ENCODE measurements at regions not wholly inside any gene's neighbourhood (a gene's known extent, or its start where the extent isn't known, plus 50 kb on each side); places are given as distances from the start of the nearest gene placed in this dataset.

DNA sequence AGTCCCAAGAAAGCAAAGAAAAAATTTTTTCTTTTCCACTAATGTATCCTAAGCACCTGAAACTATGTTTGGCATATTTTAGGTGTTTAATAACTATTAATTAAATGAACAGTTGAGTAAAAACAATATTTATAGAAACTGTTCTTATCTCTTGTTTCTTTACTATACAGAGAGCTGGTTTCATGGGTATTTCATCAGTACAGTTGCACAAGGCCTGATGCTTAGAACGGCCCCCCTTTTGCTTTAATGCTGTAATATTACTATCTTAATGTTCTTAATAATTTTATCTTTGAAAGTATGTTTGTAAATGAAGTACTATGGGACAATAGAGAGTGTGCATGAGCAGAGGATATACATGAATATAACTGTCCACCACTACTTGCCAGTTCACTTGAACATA, 479.1 kb upstream of the SLIT2 start:
- TF ChIP-seq ZNF333 (CRISPR knock-in tag; IDR thresholded peaks at IDR 0.05; ENCODE audit: borderline replicate concordance), result no peak
- no peak for TF ChIP-seq ZNF75D (CRISPR knock-in tag; IDR thresholded peaks at IDR 0.05; ENCODE audit: borderline replicate concordance)
- no peak for TF ChIP-seq NR3C1 (CRISPR knock-in tag; IDR thresholded peaks at IDR 0.05)
- TF ChIP-seq NFIC (IDR thresholded peaks at IDR 0.05; ENCODE audit: low read length), result no peak
- TF ChIP-seq, protein P1, sequence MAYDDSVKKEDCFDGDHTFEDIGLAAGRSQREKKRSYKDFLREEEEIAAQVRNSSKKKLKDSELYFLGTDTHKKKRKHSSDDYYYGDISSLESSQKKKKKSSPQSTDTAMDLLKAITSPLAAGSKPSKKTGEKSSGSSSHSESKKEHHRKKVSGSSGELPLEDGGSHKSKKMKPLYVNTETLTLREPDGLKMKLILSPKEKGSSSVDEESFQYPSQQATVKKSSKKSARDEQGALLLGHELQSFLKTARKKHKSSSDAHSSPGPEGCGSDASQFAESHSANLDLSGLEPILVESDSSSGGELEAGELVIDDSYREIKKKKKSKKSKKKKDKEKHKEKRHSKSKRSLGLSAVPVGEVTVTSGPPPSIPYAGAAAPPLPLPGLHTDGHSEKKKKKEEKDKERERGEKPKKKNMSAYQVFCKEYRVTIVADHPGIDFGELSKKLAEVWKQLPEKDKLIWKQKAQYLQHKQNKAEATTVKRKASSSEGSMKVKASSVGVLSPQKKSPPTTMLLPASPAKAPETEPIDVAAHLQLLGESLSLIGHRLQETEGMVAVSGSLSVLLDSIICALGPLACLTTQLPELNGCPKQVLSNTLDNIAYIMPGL (CRISPR knock-in tag; IDR thresholded peaks at IDR 0.05; ENCODE audit: borderline replicate concordance in 1 of 2, low read depth in 1 of 2), result no peak
- TF ChIP-seq CBFB (CRISPR knock-in tag; IDR thresholded peaks at IDR 0.05), result no peak
- no peak for TF ChIP-seq ZNF431 (CRISPR knock-in tag; IDR thresholded peaks at IDR 0.05; ENCODE audit: borderline replicate concordance, low read depth)
- TF ChIP-seq, protein P2, sequence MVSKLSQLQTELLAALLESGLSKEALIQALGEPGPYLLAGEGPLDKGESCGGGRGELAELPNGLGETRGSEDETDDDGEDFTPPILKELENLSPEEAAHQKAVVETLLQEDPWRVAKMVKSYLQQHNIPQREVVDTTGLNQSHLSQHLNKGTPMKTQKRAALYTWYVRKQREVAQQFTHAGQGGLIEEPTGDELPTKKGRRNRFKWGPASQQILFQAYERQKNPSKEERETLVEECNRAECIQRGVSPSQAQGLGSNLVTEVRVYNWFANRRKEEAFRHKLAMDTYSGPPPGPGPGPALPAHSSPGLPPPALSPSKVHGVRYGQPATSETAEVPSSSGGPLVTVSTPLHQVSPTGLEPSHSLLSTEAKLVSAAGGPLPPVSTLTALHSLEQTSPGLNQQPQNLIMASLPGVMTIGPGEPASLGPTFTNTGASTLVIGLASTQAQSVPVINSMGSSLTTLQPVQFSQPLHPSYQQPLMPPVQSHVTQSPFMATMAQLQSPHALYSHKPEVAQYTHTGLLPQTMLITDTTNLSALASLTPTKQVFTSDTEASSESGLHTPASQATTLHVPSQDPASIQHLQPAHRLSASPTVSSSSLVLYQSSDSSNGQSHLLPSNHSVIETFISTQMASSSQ (IDR thresholded peaks at IDR 0.05; ENCODE audit: low read depth), result no peak
- TF ChIP-seq, protein P2 (CRISPR knock-in tag; IDR thresholded peaks at IDR 0.05; ENCODE audit: borderline replicate concordance), result no peak
- TF ChIP-seq TAF1 (CRISPR knock-in tag; IDR thresholded peaks at IDR 0.05), result no peak
- no peak for TF ChIP-seq GABPA (IDR thresholded peaks at IDR 0.05; ENCODE audit: low read depth, low read length)
- TF ChIP-seq GABPA (CRISPR knock-in tag; IDR thresholded peaks at IDR 0.05; ENCODE audit: low read depth), result no peak
- TF ChIP-seq PRMT3 (CRISPR knock-in tag; IDR thresholded peaks at IDR 0.05; ENCODE audit: borderline replicate concordance, low read depth), result no peak
- TF ChIP-seq, protein P3, sequence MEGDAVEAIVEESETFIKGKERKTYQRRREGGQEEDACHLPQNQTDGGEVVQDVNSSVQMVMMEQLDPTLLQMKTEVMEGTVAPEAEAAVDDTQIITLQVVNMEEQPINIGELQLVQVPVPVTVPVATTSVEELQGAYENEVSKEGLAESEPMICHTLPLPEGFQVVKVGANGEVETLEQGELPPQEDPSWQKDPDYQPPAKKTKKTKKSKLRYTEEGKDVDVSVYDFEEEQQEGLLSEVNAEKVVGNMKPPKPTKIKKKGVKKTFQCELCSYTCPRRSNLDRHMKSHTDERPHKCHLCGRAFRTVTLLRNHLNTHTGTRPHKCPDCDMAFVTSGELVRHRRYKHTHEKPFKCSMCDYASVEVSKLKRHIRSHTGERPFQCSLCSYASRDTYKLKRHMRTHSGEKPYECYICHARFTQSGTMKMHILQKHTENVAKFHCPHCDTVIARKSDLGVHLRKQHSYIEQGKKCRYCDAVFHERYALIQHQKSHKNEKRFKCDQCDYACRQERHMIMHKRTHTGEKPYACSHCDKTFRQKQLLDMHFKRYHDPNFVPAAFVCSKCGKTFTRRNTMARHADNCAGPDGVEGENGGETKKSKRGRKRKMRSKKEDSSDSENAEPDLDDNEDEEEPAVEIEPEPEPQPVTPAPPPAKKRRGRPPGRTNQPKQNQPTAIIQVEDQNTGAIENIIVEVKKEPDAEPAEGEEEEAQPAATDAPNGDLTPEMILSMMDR (CRISPR knock-in tag; IDR thresholded peaks at IDR 0.05), result no peak
- TF ChIP-seq KAT7 (CRISPR knock-in tag; IDR thresholded peaks at IDR 0.05; ENCODE audit: borderline replicate concordance), result no peak

Data from HepG2 (cell line).